ENCODE measurements at regions not wholly inside any gene's neighbourhood (a gene's known extent, or its start where the extent isn't known, plus 50 kb on each side); places are given as distances from the start of the nearest gene placed in this dataset.

DNA sequence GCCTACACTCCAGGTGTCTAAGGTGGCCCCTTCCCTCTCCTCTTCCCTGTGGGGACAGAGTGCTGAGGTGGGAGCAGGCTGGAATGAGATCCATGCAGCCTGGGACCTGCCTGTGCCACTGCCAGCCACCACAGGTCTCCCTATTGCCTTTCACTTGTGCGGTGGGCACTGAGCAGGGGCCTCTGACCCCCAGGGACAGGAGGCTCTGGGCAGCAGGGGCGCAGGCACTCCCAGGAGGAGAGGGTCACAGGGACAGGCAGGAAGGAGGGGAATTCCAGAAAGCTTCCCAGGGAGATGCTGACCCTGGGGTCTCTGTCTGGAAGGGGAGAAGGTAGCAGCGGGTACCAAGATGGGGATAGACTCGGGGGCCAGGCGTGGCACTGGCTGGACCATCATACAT is 228.5 kb upstream of the B3GAT1 start:
- Histone ChIP-seq H3K4me1 (ENCODE audit: insufficient read depth, low read length) (no peaks in the 10 kb centered on the region), H3T11ph (ENCODE audit: low read length) (no peak overlapping the region), H2BK5ac (ENCODE audit: insufficient read length, low read length) (no peak overlapping the region), H3K9me3 (ENCODE audit: control insufficient read depth, low read depth, low read length) (no peaks in the 10 kb centered on the region), H3K23me2 (ENCODE audit: insufficient read length, low read depth, low read length, poor library complexity, severe bottlenecking) (no peaks in the 10 kb centered on the region), H2BK120ac (ENCODE audit: low read depth, low read length, poor library complexity, severe bottlenecking) (no peak overlapping the region), H4K20me1 (ENCODE audit: control insufficient read depth, insufficient read depth, insufficient read length) (no peaks in the 10 kb centered on the region), H3K18ac (ENCODE audit: insufficient read length, low read depth, low read length) (no peak overlapping the region), H2AFZ (ENCODE audit: low read length) (no peak overlapping the region), H4K5ac (ENCODE audit: insufficient read length, low read depth, low read length) (no peak overlapping the region), H3K27ac (ENCODE audit: insufficient read length, low read depth, low read length) (no peak overlapping the region), H3K4ac (ENCODE audit: low read depth, low read length) (no peak overlapping the region), H3K27me3 (ENCODE audit: insufficient read depth, low read length) (no peaks in the 10 kb centered on the region), H4K8ac (replicated peaks; ENCODE audit: insufficient read length, low read depth, low read length) (no peak overlapping the region), H3K14ac (ENCODE audit: insufficient read depth, low read length) (no peak overlapping the region), H3K9ac (ENCODE audit: extremely low read depth, insufficient read length, low read length) (no peak overlapping the region), H3K4me2 (ENCODE audit: insufficient read depth, insufficient read length, low read length) (no peak overlapping the region), H2BK12ac (ENCODE audit: insufficient read length, low read depth, low read length) (no peak overlapping the region), H3K79me1 (ENCODE audit: insufficient read depth, low read depth, low read length, poor library complexity, severe bottlenecking) (no peaks in the 10 kb centered on the region), H2BK20ac (ENCODE audit: low read depth, low read length, poor library complexity, severe bottlenecking) (no peak overlapping the region), H2BK15ac (ENCODE audit: low read depth, low read length) (no peak overlapping the region), H2AK5ac (ENCODE audit: insufficient read length, low read length) (no peak overlapping the region), H3K56ac (ENCODE audit: insufficient read length, low read depth, low read length) (no peak overlapping the region), H3K79me2 (ENCODE audit: insufficient read depth, low read length) (no peaks in the 10 kb centered on the region), H3K23ac (ENCODE audit: insufficient read length, low read depth, low read length) (no peak overlapping the region), H4K91ac (ENCODE audit: insufficient read length, low read depth, low read length) (no peak overlapping the region)
- no peak overlapping the region for H3K4me3 Mint-ChIP-seq
- H3K36me3 Mint-ChIP-seq (ENCODE audit: insufficient read depth in 1 of 3, low read depth in 3 of 3): no peaks in the 10 kb centered on the region
- no peak for DNase-seq
- H3K27me3 Mint-ChIP-seq (ENCODE audit: low read depth): peaks cover 29% of the 10 kb centered on the region
- H3K9me3 Mint-ChIP-seq: no peaks in the 10 kb centered on the region
- H3K27ac Mint-ChIP-seq: 0 out of 7 replicates have a peak overlapping the region, but pooled peaks of 1 of the 3 experiments have one; percentile 19
- peaks cover 27 to 37% of the 10 kb centered on the region in 2 experiments for H3K4me1 Mint-ChIP-seq
- TF ChIP-seq, protein P1, sequence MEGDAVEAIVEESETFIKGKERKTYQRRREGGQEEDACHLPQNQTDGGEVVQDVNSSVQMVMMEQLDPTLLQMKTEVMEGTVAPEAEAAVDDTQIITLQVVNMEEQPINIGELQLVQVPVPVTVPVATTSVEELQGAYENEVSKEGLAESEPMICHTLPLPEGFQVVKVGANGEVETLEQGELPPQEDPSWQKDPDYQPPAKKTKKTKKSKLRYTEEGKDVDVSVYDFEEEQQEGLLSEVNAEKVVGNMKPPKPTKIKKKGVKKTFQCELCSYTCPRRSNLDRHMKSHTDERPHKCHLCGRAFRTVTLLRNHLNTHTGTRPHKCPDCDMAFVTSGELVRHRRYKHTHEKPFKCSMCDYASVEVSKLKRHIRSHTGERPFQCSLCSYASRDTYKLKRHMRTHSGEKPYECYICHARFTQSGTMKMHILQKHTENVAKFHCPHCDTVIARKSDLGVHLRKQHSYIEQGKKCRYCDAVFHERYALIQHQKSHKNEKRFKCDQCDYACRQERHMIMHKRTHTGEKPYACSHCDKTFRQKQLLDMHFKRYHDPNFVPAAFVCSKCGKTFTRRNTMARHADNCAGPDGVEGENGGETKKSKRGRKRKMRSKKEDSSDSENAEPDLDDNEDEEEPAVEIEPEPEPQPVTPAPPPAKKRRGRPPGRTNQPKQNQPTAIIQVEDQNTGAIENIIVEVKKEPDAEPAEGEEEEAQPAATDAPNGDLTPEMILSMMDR (conservative IDR thresholded peaks at IDR 0.05): no peak
- no CpG with 5 or more reads among the region's 5 CpGs for WGBS (ENCODE audit: extremely low coverage, insufficient read length, low lambda C conversion rate)
